ENCODE measurements at regions not wholly inside any gene's neighbourhood (a gene's known extent, or its start where the extent isn't known, plus 50 kb on each side); places are given as distances from the start of the nearest gene placed in this dataset.
A peak's percentile ranks its signal among the peaks of the same experiment; 100 is the strongest.

GRCh38 chr10:78299851-78300468 is 266.3 kb downstream of the RPS24 start:
- DNase-seq (ENCODE audit: low read depth) = no peak

DNA sequence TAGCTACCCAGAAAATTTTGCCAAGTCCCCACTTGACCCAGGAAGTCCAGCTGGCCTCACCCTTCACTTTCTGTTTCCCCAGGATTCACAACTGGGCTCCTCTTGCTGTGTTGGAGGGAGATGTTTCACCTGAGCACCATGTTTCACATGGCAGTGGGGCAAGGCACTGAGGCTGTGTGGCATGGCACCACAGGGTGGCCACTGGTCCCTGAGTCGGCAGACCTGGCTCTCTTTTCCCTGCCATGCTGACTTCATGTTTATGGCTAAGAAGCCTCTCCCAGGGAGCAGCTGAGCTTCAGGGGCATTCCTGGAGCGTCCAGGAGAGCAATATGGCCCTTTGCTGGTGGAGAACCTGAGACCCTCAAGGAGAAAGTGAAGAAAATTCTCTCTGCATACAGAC is 266.9 kb downstream of the RPS24 start:
- DNase-seq (ENCODE audit: low read depth) = no peak

GRCh38 chr10:78301481-78301880 is 267.8 kb downstream of the RPS24 start:
- DNase-seq (ENCODE audit: low read depth) = no peak

- no peak for DNase-seq (ENCODE audit: low read depth)
Measured at GRCh38 chr10:78301891-78302738, 268.5 kb downstream of the RPS24 start.

- no peak for DNase-seq (ENCODE audit: low read depth)
Measured at GRCh38 chr10:78302739-78302988, 269.0 kb downstream of the RPS24 start.

- peak; percentile 17 for DNase-seq (ENCODE audit: low read depth)
Measured at GRCh38 chr10:78302989-78303854, 269.6 kb downstream of the RPS24 start.

- DNase-seq (ENCODE audit: low read depth) = no peak
Measured at GRCh38 chr10:78304091-78305045, 270.7 kb downstream of the RPS24 start.

DNA sequence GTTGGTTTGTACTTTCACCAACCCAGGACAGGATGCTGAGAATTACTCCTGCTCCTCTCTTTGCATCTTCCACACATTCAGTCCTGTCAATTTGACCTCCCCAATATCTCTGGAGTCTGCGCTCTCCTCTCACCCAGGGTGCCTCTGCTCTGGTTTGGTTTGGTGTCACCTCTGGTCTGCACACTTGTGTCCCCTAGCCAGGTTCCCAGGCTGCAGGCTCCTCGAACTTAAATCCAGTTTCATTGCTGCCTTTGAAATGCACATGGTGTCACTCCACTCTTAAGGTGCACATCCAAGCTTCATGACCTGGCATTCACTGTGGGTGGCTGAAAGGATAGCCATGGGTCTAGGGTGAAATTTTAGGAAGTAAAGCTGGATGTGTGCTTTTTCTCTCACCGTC is 271.6 kb downstream of the RPS24 start:
- DNase-seq (ENCODE audit: low read depth) = no peak

DNA sequence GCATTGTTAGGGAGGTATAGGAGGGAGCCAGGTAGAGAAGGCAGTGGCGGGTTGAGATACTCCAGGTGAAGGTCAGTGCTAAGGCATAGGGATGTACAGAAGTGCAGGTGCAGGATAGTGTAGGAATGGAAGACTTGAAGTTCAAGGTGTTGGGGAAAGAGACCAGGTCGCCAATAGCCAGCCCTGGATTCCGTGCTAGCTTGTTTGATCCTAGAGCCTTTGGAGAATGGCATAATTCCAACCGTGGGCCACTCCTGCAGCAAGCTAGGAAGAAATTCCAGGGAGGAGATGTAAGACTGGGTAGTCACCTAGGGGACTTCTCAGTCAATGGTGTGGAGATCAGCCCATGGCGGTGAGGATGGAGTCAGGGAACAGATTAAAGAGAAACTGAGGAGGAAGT is 272.7 kb downstream of the RPS24 start:
- DNase-seq (ENCODE audit: low read depth) = no peak

DNA sequence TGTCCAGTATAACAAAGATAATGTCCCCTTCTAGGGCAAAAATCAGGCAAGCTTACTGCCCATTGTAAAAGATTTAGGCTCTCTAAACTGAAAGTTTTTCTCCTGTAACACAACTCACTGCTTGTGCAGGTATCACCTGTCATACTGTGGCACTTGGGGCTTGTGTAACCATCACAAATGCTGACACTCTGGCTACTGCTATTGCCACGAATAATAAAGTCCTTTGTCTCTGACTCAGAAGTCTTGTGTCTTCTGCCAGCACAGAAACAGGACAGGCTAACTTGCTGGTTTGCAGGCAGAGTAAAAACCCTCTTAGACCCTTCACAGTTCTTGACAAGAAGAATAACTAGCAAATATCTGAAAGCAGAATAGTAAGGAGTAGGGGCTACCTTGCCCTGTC is 273.9 kb downstream of the RPS24 start:
- DNase-seq (ENCODE audit: low read depth) = no peak

GRCh38 chr10:78309536-78310237 is 276.0 kb downstream of the RPS24 start:
- DNase-seq (ENCODE audit: low read depth) = no peak

GRCh38 chr10:78310481-78311080 is 276.9 kb downstream of the RPS24 start:
- DNase-seq (ENCODE audit: low read depth) = no peak

DNA sequence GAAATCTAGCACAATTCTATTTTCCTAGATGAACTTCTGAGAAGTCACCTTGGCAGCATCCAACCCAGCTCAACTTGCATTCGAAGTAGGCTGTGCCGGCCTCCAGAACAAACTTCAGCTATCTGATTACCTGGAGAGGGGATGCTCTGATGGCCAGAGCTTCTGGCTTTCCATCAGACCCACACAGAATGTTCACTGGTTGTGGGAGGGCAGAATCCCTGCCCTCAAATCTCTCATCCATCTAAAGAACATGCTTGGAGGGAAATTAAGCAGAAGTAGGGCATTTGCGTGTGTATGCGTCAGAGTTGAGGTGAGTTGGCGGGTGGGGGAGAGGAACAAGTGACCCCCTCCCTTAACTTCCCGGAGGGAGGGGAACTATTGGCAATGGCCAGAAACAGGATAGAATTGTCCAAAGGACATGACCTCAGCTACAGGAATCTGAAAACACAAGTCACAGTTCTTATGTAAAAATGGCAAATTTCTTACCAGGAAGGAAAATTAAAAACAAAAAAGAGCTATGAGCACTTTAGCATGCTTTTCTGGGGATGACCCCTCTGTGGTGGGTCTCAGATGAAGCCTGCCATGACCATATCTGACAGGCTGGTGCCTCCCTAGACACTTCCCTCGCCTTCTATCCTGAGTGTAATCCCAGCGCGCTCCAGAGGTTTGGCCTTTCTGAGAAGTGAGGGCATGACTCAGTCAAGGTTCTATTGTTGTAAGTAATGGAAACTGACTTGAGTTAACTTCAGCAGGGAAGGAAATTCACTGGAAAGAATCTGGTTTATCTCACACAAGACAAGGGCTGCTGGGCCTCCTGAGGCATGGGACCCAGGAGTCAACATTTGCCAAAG is 278.8 kb downstream of the RPS24 start:
- DNase-seq (ENCODE audit: low read depth) = no peak

- no peak for DNase-seq (ENCODE audit: low read depth)
Measured at GRCh38 chr10:78313048-78313381, 279.4 kb downstream of the RPS24 start.

DNA sequence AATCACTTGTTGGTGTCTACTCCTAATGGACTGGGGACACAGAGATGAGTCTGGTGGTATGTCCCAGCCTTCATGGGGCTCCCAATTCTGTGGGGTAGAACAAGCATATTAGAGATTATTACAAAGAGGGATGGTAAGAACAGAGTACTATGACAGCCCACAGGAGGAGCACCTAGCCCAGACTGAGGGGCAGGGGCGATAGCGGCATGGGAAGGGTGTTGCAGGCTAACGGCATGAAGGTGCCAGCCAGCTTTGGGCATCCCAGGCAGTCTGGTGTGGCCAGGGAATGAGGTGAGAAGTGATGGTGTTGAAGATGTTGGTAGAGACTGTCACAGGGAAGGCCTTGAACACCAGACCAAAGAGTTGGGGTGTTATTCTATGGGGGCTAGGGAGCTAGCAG is 280.0 kb downstream of the RPS24 start:
- no peak for DNase-seq (ENCODE audit: low read depth)

DNA sequence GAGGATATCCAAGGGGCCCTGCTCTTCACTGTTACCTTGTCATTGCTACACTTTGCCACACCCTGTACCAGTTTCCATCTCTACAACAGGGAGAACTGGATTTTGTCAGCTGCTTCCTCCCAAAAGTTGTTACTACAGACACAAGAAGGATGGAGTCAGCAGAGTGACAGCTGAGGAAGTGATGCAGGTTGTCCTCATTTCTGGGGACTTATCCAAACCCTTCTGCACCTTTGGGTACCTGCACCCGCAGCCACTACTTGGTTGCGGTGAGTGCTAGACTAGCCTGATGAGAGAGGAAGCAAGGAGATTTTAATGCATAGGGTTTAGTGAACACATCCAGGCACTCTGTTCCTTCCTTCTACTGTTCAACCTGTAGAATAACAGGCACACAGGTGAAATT is 281.0 kb downstream of the RPS24 start:
- DNase-seq (ENCODE audit: low read depth) = no peak

GRCh38 chr10:78316451-78316931 is 282.8 kb downstream of the RPS24 start:
- DNase-seq (ENCODE audit: low read depth) = no peak

DNA sequence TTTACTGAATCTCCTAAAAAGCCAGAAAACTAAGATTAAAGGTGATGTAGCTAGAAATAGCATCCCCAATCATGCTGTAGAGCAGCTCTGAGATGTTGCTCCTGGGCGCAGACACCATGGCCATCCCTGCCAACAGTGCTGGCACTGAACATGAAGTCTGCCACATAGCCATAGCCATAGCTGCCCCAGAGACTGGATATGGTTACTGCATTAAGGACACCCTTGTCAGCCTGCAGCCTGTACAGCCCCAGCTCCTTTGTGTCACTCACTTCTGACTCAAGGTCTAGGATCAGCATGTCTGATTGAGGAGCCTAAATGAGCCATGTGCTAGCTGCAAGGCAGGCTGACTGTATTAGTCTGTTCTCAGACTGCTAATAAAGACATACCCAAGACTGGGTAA is 284.6 kb downstream of the RPS24 start:
- DNase-seq (ENCODE audit: low read depth) = no peak

DNA sequence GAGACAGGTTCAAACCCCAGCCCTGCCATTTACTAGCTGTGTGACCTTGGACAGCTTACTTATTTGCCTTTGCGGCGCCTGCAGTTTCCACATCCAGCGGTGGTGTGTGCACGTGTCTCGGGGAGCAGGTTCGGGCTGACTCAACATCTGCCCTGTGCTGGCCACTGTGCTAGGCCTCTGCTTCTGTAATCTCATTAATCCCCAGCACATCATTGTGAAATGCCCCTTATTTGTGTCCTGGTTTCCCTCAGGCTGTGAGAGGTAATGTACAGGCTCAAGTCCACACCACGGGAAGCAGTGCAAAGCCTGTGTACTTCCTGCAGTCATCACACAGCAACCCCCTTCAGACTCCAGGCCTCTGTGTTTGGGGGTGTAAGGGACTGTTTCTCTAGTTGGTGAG is 285.7 kb downstream of the RPS24 start:
- no peak for DNase-seq (ENCODE audit: low read depth)

DNA sequence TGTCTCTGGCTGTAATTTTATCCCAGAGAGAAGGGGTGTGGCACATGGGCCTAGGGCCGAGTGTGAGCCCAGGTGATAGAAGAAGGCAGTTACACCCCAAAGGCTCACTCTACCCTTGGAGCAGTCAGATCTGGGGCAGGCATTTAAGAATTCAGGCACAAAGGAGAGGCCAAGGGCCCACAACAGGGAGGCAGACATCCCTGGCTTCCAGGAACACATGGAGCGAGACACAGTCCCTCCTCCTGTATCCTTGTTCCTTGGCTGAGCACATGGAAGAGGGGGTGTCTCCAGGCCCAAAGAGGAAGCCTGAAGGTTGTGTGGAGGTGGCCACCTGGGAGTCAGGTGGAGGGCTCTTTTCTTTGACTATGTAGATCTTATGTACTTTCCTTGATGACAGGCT is 286.2 kb downstream of the RPS24 start:
- DNase-seq (ENCODE audit: low read depth) = no peak

All from non-pigmented ciliary epithelial cell (primary cell).